Esophagus squamous epithelium (tissue), 4 donors: ENCODE measurements at regions not wholly inside any gene's neighbourhood (a gene's known extent, or its start where the extent isn't known, plus 50 kb on each side); places are given as distances from the start of the nearest gene placed in this dataset.

ENCODE experiments used
- POLR2A ChIP-seq, 4 donors: fragments of 450-650 bp; IDR thresholded peaks; one replicate each; pipeline ENCODE4 v1.6.1; 2017; ENCODE audit warnings: antibody characterized with exemption in 4 of 4, mild to moderate bottlenecking in 4 of 4, moderate library complexity in 3 of 4
- TF ChIP-seq, protein P1 (sequence below), 6 experiments: fragments of 450-650 bp in 4 of 6; fragments of 200-600 bp in 2 of 6; sonication (generic) in 2 of 6; IDR thresholded peaks; one replicate each; pipeline ENCODE4 v1.5.1; 2016 to 2019; ENCODE audit warnings: antibody characterized with exemption in 6 of 6, mild to moderate bottlenecking in 4 of 6, moderate library complexity in 4 of 6

DNA sequence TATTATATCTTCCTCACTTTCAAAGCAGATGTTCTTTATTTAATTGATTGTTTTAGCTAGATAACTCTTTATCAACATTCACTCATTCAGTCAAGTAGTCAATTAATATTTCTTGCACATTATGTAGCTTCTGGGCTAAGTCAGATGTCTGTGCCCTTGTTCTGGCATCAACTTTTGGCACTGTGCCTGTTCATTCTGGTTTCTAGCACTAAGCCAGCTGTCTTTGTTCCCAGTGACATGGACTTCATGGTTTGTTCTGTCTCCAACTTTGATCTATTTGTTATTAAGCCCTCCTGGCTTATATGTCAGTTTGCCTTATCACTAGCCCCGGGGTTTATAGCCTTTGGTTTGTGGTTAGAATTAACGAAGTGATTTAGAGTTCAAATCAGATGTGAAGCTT, 247.9 kb upstream of the SYT4 start:
- TF ChIP-seq, protein P1, sequence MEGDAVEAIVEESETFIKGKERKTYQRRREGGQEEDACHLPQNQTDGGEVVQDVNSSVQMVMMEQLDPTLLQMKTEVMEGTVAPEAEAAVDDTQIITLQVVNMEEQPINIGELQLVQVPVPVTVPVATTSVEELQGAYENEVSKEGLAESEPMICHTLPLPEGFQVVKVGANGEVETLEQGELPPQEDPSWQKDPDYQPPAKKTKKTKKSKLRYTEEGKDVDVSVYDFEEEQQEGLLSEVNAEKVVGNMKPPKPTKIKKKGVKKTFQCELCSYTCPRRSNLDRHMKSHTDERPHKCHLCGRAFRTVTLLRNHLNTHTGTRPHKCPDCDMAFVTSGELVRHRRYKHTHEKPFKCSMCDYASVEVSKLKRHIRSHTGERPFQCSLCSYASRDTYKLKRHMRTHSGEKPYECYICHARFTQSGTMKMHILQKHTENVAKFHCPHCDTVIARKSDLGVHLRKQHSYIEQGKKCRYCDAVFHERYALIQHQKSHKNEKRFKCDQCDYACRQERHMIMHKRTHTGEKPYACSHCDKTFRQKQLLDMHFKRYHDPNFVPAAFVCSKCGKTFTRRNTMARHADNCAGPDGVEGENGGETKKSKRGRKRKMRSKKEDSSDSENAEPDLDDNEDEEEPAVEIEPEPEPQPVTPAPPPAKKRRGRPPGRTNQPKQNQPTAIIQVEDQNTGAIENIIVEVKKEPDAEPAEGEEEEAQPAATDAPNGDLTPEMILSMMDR (IDR thresholded peaks at IDR 0.05) = no peak
- no peak for TF ChIP-seq POLR2A (IDR thresholded peaks at IDR 0.05)
